H1 (cell line): ENCODE measurements at regions not wholly inside any gene's neighbourhood (a gene's known extent, or its start where the extent isn't known, plus 50 kb on each side); places are given as distances from the start of the nearest gene placed in this dataset.

Experiments used
- CTCF ChIA-PET: fragments of 300-600 bp; sonication (Branson Sonifier 250); formaldehyde crosslinking; loops from one replicate; lab custom pipeline; 2021; ENCODE audit not compliant: partially characterized antibody; lab: Charles Lee
- POLR2A ChIA-PET: fragments of 300-600 bp; sonication (Branson Sonifier 250); formaldehyde crosslinking; loops from one replicate; lab custom pipeline; 2021; ENCODE audit warnings: inconsistent platforms; ENCODE audit not compliant: partially characterized antibody; lab: Charles Lee
- DNase-seq, 2 experiments: peaks; one replicate each; pipeline versions ENCODE4 v3.0.0 to v3.0.0-alpha.2; 2010 to 2022; ENCODE audit warnings: low spot score in 2 of 2, low read depth in 1 of 2, mixed read lengths in 1 of 2
- FAIRE-seq: peaks from 2 replicates; lab custom pipeline; 2011; peaks lifted over from hg19 to GRCh38; lab: Jason Lieb, UNC
- H2AFZ ChIP-seq: 2 replicates; pipeline ENCODE4 v1.8.1; 2012; ENCODE audit warnings: low read length, inconsistent platforms
- H2AK5ac ChIP-seq: 2 replicates; pipeline ENCODE4 v1.6.1; 2013; ENCODE audit warnings: low read depth, low read length
- H2BK120ac ChIP-seq: replicated peaks from 2 replicates; pipeline ENCODE3; 2013; ENCODE audit warnings: low read depth, low read length, inconsistent platforms
- H2BK12ac ChIP-seq: 2 replicates; pipeline ENCODE4 v1.6.1; 2013; ENCODE audit warnings: low read depth, low read length
- H2BK15ac ChIP-seq: 2 replicates; pipeline ENCODE4 v1.6.1; 2013; ENCODE audit warnings: low read length
- H2BK20ac ChIP-seq: 2 replicates; pipeline ENCODE4 v1.6.1; 2013; ENCODE audit warnings: low read length
- H2BK5ac ChIP-seq: 2 replicates; pipeline ENCODE4 v1.6.1; 2013; ENCODE audit warnings: low read depth, low read length
- H3K14ac ChIP-seq: 2 replicates; pipeline ENCODE4 v1.6.1; 2013; ENCODE audit warnings: inconsistent platforms; ENCODE audit not compliant: insufficient read length
- H3K18ac ChIP-seq: 2 replicates; pipeline ENCODE4 v1.6.1; 2013; ENCODE audit warnings: low read length; ENCODE audit errors: extremely low read depth
- H3K23ac ChIP-seq: 2 replicates; pipeline ENCODE4 v1.6.1; 2013; ENCODE audit warnings: inconsistent platforms; ENCODE audit not compliant: insufficient read length
- H3K23me2 ChIP-seq: 2 replicates; pipeline ENCODE4 v1.6.1; 2013; ENCODE audit warnings: low read depth, low read length
- H3K27ac ChIP-seq: 2 replicates; pipeline ENCODE4 v1.6.1; 2011; ENCODE audit warnings: low read depth, low read length, inconsistent platforms
- H3K27me3 ChIP-seq, 4 experiments: replicated peaks in 1 of 4; 1 replicate in 1 of 4; 2 replicates in 3 of 4; pipeline versions ENCODE4 v1.6.1 to v1.8.1; 2011 to 2013; ENCODE audit warnings: low read length in 3 of 4, mild to moderate bottlenecking in 3 of 4, inconsistent platforms in 2 of 4, mixed read lengths in 2 of 4, moderate library complexity in 1 of 4; ENCODE audit not compliant: control insufficient read depth in 3 of 4, insufficient read depth in 3 of 4; ENCODE audit errors: extremely low read depth in 1 of 4
- H3K36me3 ChIP-seq, 4 experiments: 2 replicates each; pipeline versions ENCODE4 v1.6.1 to v1.8.1; 2011 to 2013; ENCODE audit warnings: mild to moderate bottlenecking in 4 of 4, low read length in 3 of 4, moderate library complexity in 2 of 4, control low read depth in 1 of 4, inconsistent platforms in 1 of 4; ENCODE audit not compliant: insufficient read depth in 4 of 4, control insufficient read depth in 2 of 4
- H3K4ac ChIP-seq: replicated peaks from 2 replicates; pipeline ENCODE3; 2013; ENCODE audit warnings: low read length, low read depth, mixed read lengths, inconsistent platforms; ENCODE audit not compliant: insufficient read length
- H3K4me1 ChIP-seq, 4 experiments: replicated peaks in 1 of 4; 1 replicate in 1 of 4; 2 replicates in 3 of 4; pipeline versions ENCODE4 v1.6.1 to v1.8.1; 2011 to 2013; ENCODE audit warnings: low read length in 3 of 4, inconsistent platforms in 2 of 4, mixed read lengths in 1 of 4; ENCODE audit not compliant: insufficient read depth in 4 of 4, control insufficient read depth in 3 of 4
- H3K4me2 ChIP-seq, 2 experiments: 2 replicates each; pipeline versions ENCODE4 v1.6.1 to v1.8.1; 2011 to 2013; ENCODE audit warnings: low read depth in 2 of 2, low read length in 2 of 2, control low read depth in 1 of 2, inconsistent platforms in 1 of 2, mild to moderate bottlenecking in 1 of 2; ENCODE audit not compliant: insufficient read depth in 1 of 2
- H3K4me3 ChIP-seq, 4 experiments: fragments of 200-600, 300-600 bp in 1 of 4; sonication (generic), shearing (Covaris generic), sonication (Bioruptor Twin) in 1 of 4; 2 replicates each; pipeline versions ENCODE4 v1.5.1 to v1.8.1; 2011 to 2016; ENCODE audit warnings: low read length in 4 of 4, low read depth in 3 of 4, control low read depth in 2 of 4, inconsistent platforms in 2 of 4, mild to moderate bottlenecking in 2 of 4, mixed read lengths in 1 of 4, moderate library complexity in 1 of 4; ENCODE audit not compliant: insufficient read depth in 2 of 4; ENCODE audit errors: extremely low read depth in 1 of 4
- H3K56ac ChIP-seq: replicated peaks from 2 replicates; pipeline ENCODE3; 2013; ENCODE audit warnings: low read depth, mild to moderate bottlenecking, mixed read lengths, low read length, inconsistent platforms; ENCODE audit not compliant: insufficient read length
- H3K79me1 ChIP-seq: 2 replicates; pipeline ENCODE4 v1.6.1; 2013; ENCODE audit warnings: low read depth, low read length, control low read depth
- H3K79me2 ChIP-seq, 2 experiments: 2 replicates each; pipeline versions ENCODE4 v1.6.1 to v1.8.1; 2012 to 2013; ENCODE audit warnings: low read length in 2 of 2, mild to moderate bottlenecking in 2 of 2, inconsistent platforms in 1 of 2; ENCODE audit not compliant: insufficient read depth in 2 of 2, control insufficient read depth in 1 of 2
- H3K9ac ChIP-seq, 4 experiments: replicated peaks in 1 of 4; 1 replicate in 1 of 4; 2 replicates in 3 of 4; pipeline versions ENCODE4 v1.6.1 to v1.8.1; 2011 to 2013; ENCODE audit warnings: low read depth in 3 of 4, low read length in 3 of 4, control low read depth in 2 of 4, mild to moderate bottlenecking in 2 of 4, moderate library complexity in 2 of 4, inconsistent platforms in 1 of 4; ENCODE audit errors: extremely low read depth in 1 of 4
- H3K9me3 ChIP-seq, 2 experiments: 2 replicates each; pipeline versions ENCODE4 v1.6.1 to v1.8.1; 2012 to 2013; ENCODE audit warnings: mild to moderate bottlenecking in 2 of 2, moderate library complexity in 2 of 2, control low read depth in 1 of 2, inconsistent platforms in 1 of 2, low read depth in 1 of 2, low read length in 1 of 2, mixed read lengths in 1 of 2; ENCODE audit not compliant: insufficient read depth in 2 of 2
- H4K20me1 ChIP-seq, 2 experiments: replicated peaks in 1 of 2; 2 replicates each; pipeline versions ENCODE3 to v1.8.1; 2011 to 2013; ENCODE audit warnings: inconsistent platforms in 2 of 2, low read length in 2 of 2, mild to moderate bottlenecking in 1 of 2; ENCODE audit not compliant: insufficient read depth in 2 of 2, control insufficient read depth in 1 of 2
- H4K5ac ChIP-seq: 2 replicates; pipeline ENCODE4 v1.6.1; 2013; ENCODE audit warnings: low read length, low read depth, mixed read lengths, inconsistent platforms; ENCODE audit not compliant: insufficient read length
- H4K8ac ChIP-seq: 2 replicates; pipeline ENCODE4 v1.8.0; 2013; ENCODE audit warnings: mild to moderate bottlenecking, moderate library complexity, low read length, inconsistent platforms; ENCODE audit not compliant: insufficient read depth; ENCODE audit errors: extremely low read depth
- H4K91ac ChIP-seq: replicated peaks from 2 replicates; pipeline ENCODE3; 2013; ENCODE audit warnings: low read length, mixed read lengths, inconsistent platforms; ENCODE audit not compliant: insufficient read length
- FOSL1 ChIP-seq: IDR thresholded peaks from 2 replicates; pipeline ENCODE4 v1.6.1; 2011; ENCODE audit warnings: mild to moderate bottlenecking, low read depth, low read length, moderate library complexity; ENCODE audit not compliant: insufficient read depth
- GTF2F1 ChIP-seq: IDR thresholded peaks from 2 replicates; pipeline ENCODE4 v1.6.1; 2012; ENCODE audit warnings: low read depth, low read length, improper control_type of control experiment, borderline replicate concordance
- KDM4A ChIP-seq: IDR thresholded peaks from one replicate; pipeline ENCODE4 v1.7.1; 2012; ENCODE audit warnings: low read depth, mild to moderate bottlenecking, moderate library complexity, low read length, inconsistent platforms; ENCODE audit not compliant: severe bottlenecking
- NRF1 ChIP-seq: IDR thresholded peaks from 2 replicates; pipeline ENCODE4 v1.6.1; 2011; ENCODE audit warnings: mild to moderate bottlenecking, low read depth, low read length, improper control_type of control experiment
- RFX5 ChIP-seq: IDR thresholded peaks from 2 replicates; pipeline ENCODE4 v1.6.1; 2011; ENCODE audit warnings: low read depth, low read length, improper control_type of control experiment, borderline replicate concordance
- SUZ12 ChIP-seq: fragments of 200-600 bp; sonication (generic); IDR thresholded peaks from 2 replicates; pipeline ENCODE4 v1.6.1; 2012; ENCODE audit warnings: mild to moderate bottlenecking, inconsistent platforms, low read length, moderate library complexity, mixed read lengths
- TAF7 ChIP-seq: optimal IDR thresholded peaks from 2 replicates; pipeline ENCODE3; 2011; ENCODE audit warnings: low read depth, mild to moderate bottlenecking, inconsistent platforms, low read length, moderate library complexity, borderline replicate concordance
- TEAD4 ChIP-seq: IDR thresholded peaks from 2 replicates; pipeline ENCODE4 v1.6.1; 2012; ENCODE audit warnings: low read depth, low read length, inconsistent platforms, mixed read lengths
- WGBS, 2 experiments: shearing (Covaris generic) in 1 of 2; methylation state at CpG; one replicate each; pipeline versions ENCODE4 v1.1.6 to v1.1.7; 2013 to 2015; ENCODE audit warnings: low lambda C conversion rate in 2 of 2, mixed read lengths in 2 of 2, inconsistent platforms in 1 of 2, low coverage in 1 of 2, missing lambda C conversion rate in 1 of 2; ENCODE audit not compliant: insufficient replicate concordance in 2 of 2, insufficient coverage in 1 of 2, insufficient read length in 1 of 2; ENCODE audit errors: extremely low coverage in 1 of 2, missing lambda C conversion rate in 1 of 2; 5-methylcytosine and 5-hydroxymethylcytosine counted together
- TF ChIP-seq, protein P1 (sequence below), 3 experiments: IDR thresholded peaks; 1 replicate in 2 of 3; 2 replicates in 1 of 3; pipeline versions ENCODE4 v1.5.1 to v1.6.1; 2011; ENCODE audit warnings: low read length in 3 of 3, mild to moderate bottlenecking in 3 of 3, inconsistent platforms in 2 of 3, low read depth in 1 of 3, moderate library complexity in 1 of 3; ENCODE audit not compliant: insufficient read depth in 1 of 3; ENCODE audit errors: control extremely low read depth in 1 of 3
- TF ChIP-seq, protein P2 (sequence below): IDR thresholded peaks from 2 replicates; pipeline ENCODE4 v1.6.1; 2012; ENCODE audit warnings: inconsistent platforms

GRCh38 chr7:118861581-118861980 lies 637.1 kb downstream of the ANKRD7 start:
- Histone ChIP-seq H3K14ac (no peak overlapping the region), H2BK120ac (no peak overlapping the region), H3K4ac (no peak overlapping the region), H3K36me3 (peaks cover 0 to 2% (median 0%) of the 10 kb centered on the region in 4 experiments; a peak in 1 of 8 replicates), H2BK15ac (no peak overlapping the region), H3K23me2 (no peaks in the 10 kb centered on the region), H3K4me1 (peaks cover 0 to 2% (median 0%) of the 10 kb centered on the region in 4 experiments; a peak in 2 of 7 replicates), H2BK5ac (no peak overlapping the region), H2BK20ac (no peak overlapping the region), H3K9ac (no peak overlapping the region), H4K5ac (no peak overlapping the region), H4K91ac (no peak overlapping the region), H3K18ac (no peak overlapping the region), H3K4me2 (no peak overlapping the region), H2BK12ac (no peak overlapping the region), H2AFZ (0 out of 2 replicates have a peak overlapping the region, but pooled peaks have one; percentile 40), H3K27me3 (no peaks in the 10 kb centered on the region), H4K8ac (no peak overlapping the region), H3K56ac (no peak overlapping the region), H3K23ac (no peak overlapping the region), H3K27ac (no peak overlapping the region), H3K9me3 (peaks cover 0 to 7% of the 10 kb centered on the region in 2 experiments; a peak in 1 of 4 replicates), H4K20me1 (no peaks in the 10 kb centered on the region), H3K79me1 (no peaks in the 10 kb centered on the region), H3K79me2 (no peaks in the 10 kb centered on the region), H3K4me3 (no peak overlapping the region), H2AK5ac (no peak overlapping the region)
- 95% methylated on average over 2 of the region's 2 CpGs; no CpG with 5 or more reads in 1 of the 2 experiments for WGBS, 2 experiments
- ChIA-PET CTCF (interaction anchor here (1.4 kb wide), 1 partner anchor 8 kb away, joined by 4 read pairs; no protein-coding TSS in a partner anchor), POLR2A (no interaction called here)
- DNase-seq (no peak), FAIRE-seq (no peak)
- TF ChIP-seq NRF1 (no peak), KDM4A (no peak), TAF7 (no peak), RFX5 (no peak), SUZ12 (no peak), TEAD4 (no peak), GTF2F1 (no peak), FOSL1 (no peak)
- TF ChIP-seq, protein P1, sequence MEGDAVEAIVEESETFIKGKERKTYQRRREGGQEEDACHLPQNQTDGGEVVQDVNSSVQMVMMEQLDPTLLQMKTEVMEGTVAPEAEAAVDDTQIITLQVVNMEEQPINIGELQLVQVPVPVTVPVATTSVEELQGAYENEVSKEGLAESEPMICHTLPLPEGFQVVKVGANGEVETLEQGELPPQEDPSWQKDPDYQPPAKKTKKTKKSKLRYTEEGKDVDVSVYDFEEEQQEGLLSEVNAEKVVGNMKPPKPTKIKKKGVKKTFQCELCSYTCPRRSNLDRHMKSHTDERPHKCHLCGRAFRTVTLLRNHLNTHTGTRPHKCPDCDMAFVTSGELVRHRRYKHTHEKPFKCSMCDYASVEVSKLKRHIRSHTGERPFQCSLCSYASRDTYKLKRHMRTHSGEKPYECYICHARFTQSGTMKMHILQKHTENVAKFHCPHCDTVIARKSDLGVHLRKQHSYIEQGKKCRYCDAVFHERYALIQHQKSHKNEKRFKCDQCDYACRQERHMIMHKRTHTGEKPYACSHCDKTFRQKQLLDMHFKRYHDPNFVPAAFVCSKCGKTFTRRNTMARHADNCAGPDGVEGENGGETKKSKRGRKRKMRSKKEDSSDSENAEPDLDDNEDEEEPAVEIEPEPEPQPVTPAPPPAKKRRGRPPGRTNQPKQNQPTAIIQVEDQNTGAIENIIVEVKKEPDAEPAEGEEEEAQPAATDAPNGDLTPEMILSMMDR (IDR thresholded peaks at IDR 0.05; ENCODE audit: control extremely low read depth in 1 of 3, insufficient read depth in 1 of 3, low read depth in 1 of 3, low read length in 3 of 3), result no peak
- TF ChIP-seq, protein P2, sequence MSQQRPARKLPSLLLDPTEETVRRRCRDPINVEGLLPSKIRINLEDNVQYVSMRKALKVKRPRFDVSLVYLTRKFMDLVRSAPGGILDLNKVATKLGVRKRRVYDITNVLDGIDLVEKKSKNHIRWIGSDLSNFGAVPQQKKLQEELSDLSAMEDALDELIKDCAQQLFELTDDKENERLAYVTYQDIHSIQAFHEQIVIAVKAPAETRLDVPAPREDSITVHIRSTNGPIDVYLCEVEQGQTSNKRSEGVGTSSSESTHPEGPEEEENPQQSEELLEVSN, result no peak
